DMS 273 (cell line): ENCODE measurements at regions not wholly inside any gene's neighbourhood (a gene's known extent, or its start where the extent isn't known, plus 50 kb on each side); places are given as distances from the start of the nearest gene placed in this dataset.
A peak's percentile ranks its signal among the peaks of the same experiment; 100 is the strongest.

Experiments used
- DNase-seq: peaks from one replicate; lab custom pipeline; 2025; ENCODE audit not compliant: unreplicated experiment; lab: John Stamatoyannopoulos, UW

- DNase-seq, result peak; percentile 34
These were observed 584.8 kb downstream of the PLA2G4A start for GRCh38 chr1:187413405-187414169.

- DNase-seq, result no peak
These were observed 586.3 kb downstream of the PLA2G4A start for GRCh38 chr1:187415065-187415464.

GRCh38 chr1:187417520-187417919, 588.8 kb downstream of the PLA2G4A start:
- no peak for DNase-seq

- no peak for DNase-seq
These were observed 604.8 kb downstream of the PLA2G4A start for GRCh38 chr1:187433598-187433997.

GRCh38 chr1:187442603-187443002, 613.9 kb downstream of the PLA2G4A start:
- no peak for DNase-seq

- no peak for DNase-seq
These were observed 615.2 kb downstream of the PLA2G4A start for GRCh38 chr1:187443939-187444338.

GRCh38 chr1:187445066-187445465, 616.3 kb downstream of the PLA2G4A start:
- DNase-seq, result no peak

GRCh38 chr1:187451238-187451637, 622.5 kb downstream of the PLA2G4A start:
- DNase-seq, result no peak

- DNase-seq, result no peak
These were observed 625.3 kb downstream of the PLA2G4A start for GRCh38 chr1:187454010-187454409.

- DNase-seq, result no peak
These were observed 627.7 kb downstream of the PLA2G4A start for GRCh38 chr1:187456446-187456845.

GRCh38 chr1:187460093-187460492, 631.3 kb downstream of the PLA2G4A start:
- DNase-seq, result no peak

GRCh38 chr1:187464320-187464719, 635.6 kb downstream of the PLA2G4A start:
- peak; percentile 8 for DNase-seq

GRCh38 chr1:187465441-187465840, 636.7 kb downstream of the PLA2G4A start:
- DNase-seq, result no peak

- DNase-seq, result no peak
These were observed 641.1 kb downstream of the PLA2G4A start for GRCh38 chr1:187469836-187470235.

- DNase-seq, result no peak
These were observed 642.8 kb downstream of the PLA2G4A start for GRCh38 chr1:187471555-187471954.

GRCh38 chr1:187474336-187474735, 645.6 kb downstream of the PLA2G4A start:
- peak; percentile 80 for DNase-seq

GRCh38 chr1:187476671-187477070, 647.9 kb downstream of the PLA2G4A start:
- peak; percentile 66 for DNase-seq

GRCh38 chr1:187477103-187477502, 648.4 kb downstream of the PLA2G4A start:
- DNase-seq, result peak; percentile 21

- DNase-seq, result no peak
These were observed 648.8 kb downstream of the PLA2G4A start for GRCh38 chr1:187477535-187477934.

GRCh38 chr1:187481581-187482148, 652.9 kb downstream of the PLA2G4A start:
- DNase-seq, result no peak

GRCh38 chr1:187490266-187490665, 661.5 kb downstream of the PLA2G4A start:
- DNase-seq, result peak; percentile 59

GRCh38 chr1:187491082-187491720, 662.5 kb downstream of the PLA2G4A start:
- peak; percentile 40 for DNase-seq
